B cell (primary cell): ENCODE measurements at regions not wholly inside any gene's neighbourhood (a gene's known extent, or its start where the extent isn't known, plus 50 kb on each side); places are given as distances from the start of the nearest gene placed in this dataset.

Experiments
- ATAC-seq: fragments of 200-7000 bp; cut with Tn5 transposase; one replicate; pipeline ENCODE4 v1.10.0; 2021; ENCODE audit warnings: low read depth, mild to moderate bottlenecking, moderate number of reproducible peaks, moderate library complexity
- CTCF ChIA-PET: fragments of 350-600 bp; sonication (Branson Sonifier 250); formaldehyde crosslinking; loops from one replicate; lab custom pipeline; 2021; ENCODE audit warnings: antibody characterized with exemption, inconsistent platforms; lab: Charles Lee
- POLR2A ChIA-PET: fragments of 350-600 bp; sonication (Branson Sonifier 250); formaldehyde crosslinking; loops from one replicate; lab custom pipeline; 2021; ENCODE audit warnings: antibody characterized with exemption; lab: Charles Lee
- DNase-seq: peaks from one replicate; pipeline ENCODE4 v3.0.0; 2013
- H2AFZ ChIP-seq: 2 replicates; pipeline ENCODE4 v1.6.1; 2012; ENCODE audit warnings: mild to moderate bottlenecking, low read depth, low read length; ENCODE audit not compliant: insufficient read depth, poor library complexity, severe bottlenecking
- H3K27ac ChIP-seq, 2 donors: 1 replicate in 1 of 2; 2 replicates in 1 of 2; pipeline ENCODE4 v1.5.1; 2012 to 2013; ENCODE audit warnings: low read length in 2 of 2, mild to moderate bottlenecking in 2 of 2, moderate library complexity in 1 of 2
- H3K27me3 ChIP-seq, 4 experiments: fragments of 200-600 bp in 1 of 4; sonication (generic) in 1 of 4; replicated peaks in 1 of 4; 1 replicate in 2 of 4; 2 replicates in 2 of 4; pipeline versions ENCODE4 v1.6.1 to v1.7.0; 2013 to 2016; ENCODE audit warnings: low read length in 3 of 4, mild to moderate bottlenecking in 2 of 4, mixed read lengths in 1 of 4, moderate library complexity in 1 of 4; ENCODE audit not compliant: insufficient read depth in 4 of 4, control insufficient read depth in 3 of 4; ENCODE audit errors: control extremely low read depth in 1 of 4
- H3K36me3 ChIP-seq, 2 experiments: replicated peaks in 1 of 2; 1 replicate in 1 of 2; 2 replicates in 1 of 2; pipeline versions ENCODE4 v1.6.1 to v1.7.1; 2013; ENCODE audit warnings: low read length in 1 of 2; ENCODE audit not compliant: insufficient read depth in 2 of 2, control insufficient read depth in 1 of 2; ENCODE audit errors: control extremely low read depth in 1 of 2, extremely low read depth in 1 of 2
- H3K4me1 ChIP-seq, 2 donors: fragments of 200-600 bp in 1 of 2; sonication (generic) in 1 of 2; 1 replicate in 1 of 2; 2 replicates in 1 of 2; pipeline versions ENCODE4 v1.5.1 to v1.6.1; 2013 to 2017; ENCODE audit warnings: low read length in 2 of 2; ENCODE audit not compliant: control insufficient read depth in 2 of 2, insufficient read depth in 2 of 2
- H3K4me2 ChIP-seq: replicated peaks from 2 replicates; pipeline ENCODE3; 2012; ENCODE audit warnings: mild to moderate bottlenecking, low read depth, low read length; ENCODE audit not compliant: poor library complexity, severe bottlenecking
- H3K4me3 ChIP-seq, 5 experiments: fragments of 200-600 bp in 1 of 5; sonication (generic) in 1 of 5; 1 replicate in 3 of 5; 2 replicates in 2 of 5; pipeline versions ENCODE4 v1.5.1 to v1.7.0; 2011 to 2016; ENCODE audit warnings: low read length in 4 of 5, mild to moderate bottlenecking in 4 of 5, low read depth in 2 of 5, control low read depth in 1 of 5, moderate library complexity in 1 of 5; ENCODE audit not compliant: insufficient read depth in 1 of 5; ENCODE audit errors: control extremely low read depth in 1 of 5, extremely low read depth in 1 of 5
- H3K79me2 ChIP-seq: fragments of 200-600 bp; sonication (generic); one replicate; pipeline ENCODE4 v1.6.0; 2016; ENCODE audit warnings: low read length; ENCODE audit not compliant: control insufficient read depth, insufficient read depth
- H3K9ac ChIP-seq: fragments of 200-600 bp; sonication (generic); 2 replicates; pipeline ENCODE4 v1.6.1; 2017; ENCODE audit warnings: mild to moderate bottlenecking, low read length, moderate library complexity
- H3K9me3 ChIP-seq, 3 donors: one replicate each; pipeline versions ENCODE4 v1.6.1 to v1.7.1; 2013; ENCODE audit warnings: low read length in 2 of 3; ENCODE audit not compliant: control insufficient read depth in 2 of 3, insufficient read depth in 1 of 3; ENCODE audit errors: control extremely low read depth in 1 of 3
- H4K20me1 ChIP-seq: 2 replicates; pipeline ENCODE4 v1.6.0; 2012; ENCODE audit warnings: mild to moderate bottlenecking, low read length; ENCODE audit not compliant: insufficient read depth, control insufficient read depth, poor library complexity, severe bottlenecking
- H3K27ac Mint-ChIP-seq: one replicate; pipeline ENCODE4 v1.8.0; 2021; ENCODE audit warnings: mixed read lengths
- H3K27me3 Mint-ChIP-seq: one replicate; pipeline ENCODE4 v1.8.0; 2021; ENCODE audit warnings: mixed read lengths
- H3K4me1 Mint-ChIP-seq: one replicate; pipeline ENCODE4 v1.8.0; 2021; ENCODE audit warnings: mixed read lengths
- H3K4me3 Mint-ChIP-seq: one replicate; pipeline ENCODE4 v1.8.0; 2021; ENCODE audit warnings: mixed read lengths
- H3K9me3 Mint-ChIP-seq: one replicate; pipeline ENCODE4 v1.8.0; 2022; ENCODE audit warnings: mixed read lengths; ENCODE audit not compliant: insufficient read depth
- EZH2 ChIP-seq: IDR thresholded peaks from 2 replicates; pipeline ENCODE4 v1.6.1; 2012; ENCODE audit warnings: borderline replicate concordance, low read depth, mild to moderate bottlenecking, moderate library complexity, low read length; ENCODE audit not compliant: insufficient read depth, poor library complexity, severe bottlenecking
- WGBS: methylation state at CpG from one replicate; pipeline ENCODE4 v1.1.5; 2013; ENCODE audit warnings: missing lambda C conversion rate; ENCODE audit not compliant: insufficient coverage; 5-methylcytosine and 5-hydroxymethylcytosine counted together
- intact Hi-C: fragments of 100-400 bp; cut with micrococcal nuclease; formaldehyde crosslinking; loops from one replicate; pipeline ENCODE4 v1.10.0; 2022
- TF ChIP-seq, protein P1 (sequence below): fragments of 200-600 bp; IDR thresholded peaks from one replicate; pipeline ENCODE4 v1.8.0; 2022; ENCODE audit warnings: antibody characterized with exemption, mild to moderate bottlenecking

DNA sequence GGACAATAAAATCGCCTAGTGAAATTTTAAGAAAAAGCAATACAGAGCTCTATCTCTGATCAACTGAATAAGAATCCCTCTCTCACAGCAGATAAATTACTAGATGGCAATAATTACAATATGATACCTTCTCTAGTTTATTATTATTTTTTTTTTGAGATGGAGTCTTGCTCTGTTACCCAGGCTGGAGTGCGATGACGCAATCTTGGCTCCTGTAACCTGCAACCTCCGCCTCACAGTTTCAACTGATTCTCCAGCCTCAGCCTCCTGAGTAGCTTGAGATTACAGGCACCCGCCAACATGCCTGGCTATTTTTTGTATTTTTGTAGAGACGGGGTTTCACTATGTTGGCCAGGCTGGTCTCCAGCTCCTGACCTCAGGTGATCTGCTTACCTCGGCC is 129.3 kb upstream of the PTCHD4 start:
- Histone ChIP-seq H3K79me2 (no peaks in the 10 kb centered on the region), H3K4me3 (no peak overlapping the region), H2AFZ (no peak overlapping the region), H3K27me3 (no peaks in the 10 kb centered on the region), H3K4me1 (no peaks in the 10 kb centered on the region), H3K27ac (no peak overlapping the region), H4K20me1 (no peaks in the 10 kb centered on the region), H3K9ac (no peak overlapping the region), H3K4me2 (no peak overlapping the region), H3K36me3 (no peaks in the 10 kb centered on the region), H3K9me3 (peaks cover 0 to 4% (median 0%) of the 10 kb centered on the region in 3 donors)
- TF ChIP-seq, protein P1, sequence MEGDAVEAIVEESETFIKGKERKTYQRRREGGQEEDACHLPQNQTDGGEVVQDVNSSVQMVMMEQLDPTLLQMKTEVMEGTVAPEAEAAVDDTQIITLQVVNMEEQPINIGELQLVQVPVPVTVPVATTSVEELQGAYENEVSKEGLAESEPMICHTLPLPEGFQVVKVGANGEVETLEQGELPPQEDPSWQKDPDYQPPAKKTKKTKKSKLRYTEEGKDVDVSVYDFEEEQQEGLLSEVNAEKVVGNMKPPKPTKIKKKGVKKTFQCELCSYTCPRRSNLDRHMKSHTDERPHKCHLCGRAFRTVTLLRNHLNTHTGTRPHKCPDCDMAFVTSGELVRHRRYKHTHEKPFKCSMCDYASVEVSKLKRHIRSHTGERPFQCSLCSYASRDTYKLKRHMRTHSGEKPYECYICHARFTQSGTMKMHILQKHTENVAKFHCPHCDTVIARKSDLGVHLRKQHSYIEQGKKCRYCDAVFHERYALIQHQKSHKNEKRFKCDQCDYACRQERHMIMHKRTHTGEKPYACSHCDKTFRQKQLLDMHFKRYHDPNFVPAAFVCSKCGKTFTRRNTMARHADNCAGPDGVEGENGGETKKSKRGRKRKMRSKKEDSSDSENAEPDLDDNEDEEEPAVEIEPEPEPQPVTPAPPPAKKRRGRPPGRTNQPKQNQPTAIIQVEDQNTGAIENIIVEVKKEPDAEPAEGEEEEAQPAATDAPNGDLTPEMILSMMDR, result no peak
- TF ChIP-seq EZH2, result no peak
- CTCF ChIA-PET, result no interaction called here
- Mint-ChIP-seq H3K4me1 (no peaks in the 10 kb centered on the region), H3K4me3 (no peak overlapping the region), H3K9me3 (peaks cover 19% of the 10 kb centered on the region), H3K27ac (no peak overlapping the region), H3K27me3 (no peaks in the 10 kb centered on the region)
- POLR2A ChIA-PET, result no interaction called here
- intact Hi-C loops, result no loop called here
- ATAC-seq (no peak), DNase-seq (no peak)
- WGBS, result 100% methylated on average over 3 of the region's 7 CpGs

DNA sequence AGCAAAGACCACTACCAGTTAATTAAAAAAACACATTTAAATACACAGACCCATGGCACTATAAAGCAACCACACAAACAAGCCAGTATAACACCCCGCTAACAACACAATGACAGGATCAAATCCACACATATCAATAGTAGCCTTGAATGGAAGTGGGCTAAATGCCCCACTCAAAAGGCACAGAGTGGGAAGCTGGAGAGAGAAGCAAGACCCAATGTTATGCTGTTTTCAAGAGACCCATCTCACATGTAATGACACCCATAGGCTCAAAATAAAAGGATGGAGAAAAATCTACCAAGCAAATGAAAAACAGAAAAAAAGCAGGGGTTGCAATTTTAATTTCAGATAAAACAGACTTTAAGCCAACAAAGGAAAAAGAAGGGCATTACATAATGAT is 125.4 kb upstream of the PTCHD4 start:
- TF ChIP-seq EZH2, result no peak
- TF ChIP-seq, protein P1, result no peak
- ChIA-PET POLR2A (no interaction called here), CTCF (no interaction called here)
- Histone ChIP-seq H3K27ac (no peak overlapping the region), H3K4me3 (no peak overlapping the region), H3K79me2 (no peaks in the 10 kb centered on the region), H3K36me3 (no peaks in the 10 kb centered on the region), H3K4me1 (no peaks in the 10 kb centered on the region), H4K20me1 (no peaks in the 10 kb centered on the region), H3K27me3 (no peaks in the 10 kb centered on the region), H3K4me2 (no peak overlapping the region), H3K9ac (no peak overlapping the region), H3K9me3 (peaks cover 0 to 22% (median 9%) of the 10 kb centered on the region in 3 donors), H2AFZ (no peak overlapping the region)
- ATAC-seq (no peak), DNase-seq (no peak)
- Mint-ChIP-seq H3K4me1 (no peaks in the 10 kb centered on the region), H3K27me3 (no peaks in the 10 kb centered on the region), H3K27ac (no peak overlapping the region), H3K4me3 (no peak overlapping the region), H3K9me3 (peaks cover 16% of the 10 kb centered on the region)
- WGBS, result no CpG with 5 or more reads among the region's 1 CpG
- intact Hi-C loops, result no loop called here
